ENCODE measurements at regions not wholly inside any gene's neighbourhood (a gene's known extent, or its start where the extent isn't known, plus 50 kb on each side); places are given as distances from the start of the nearest gene placed in this dataset.

DNA sequence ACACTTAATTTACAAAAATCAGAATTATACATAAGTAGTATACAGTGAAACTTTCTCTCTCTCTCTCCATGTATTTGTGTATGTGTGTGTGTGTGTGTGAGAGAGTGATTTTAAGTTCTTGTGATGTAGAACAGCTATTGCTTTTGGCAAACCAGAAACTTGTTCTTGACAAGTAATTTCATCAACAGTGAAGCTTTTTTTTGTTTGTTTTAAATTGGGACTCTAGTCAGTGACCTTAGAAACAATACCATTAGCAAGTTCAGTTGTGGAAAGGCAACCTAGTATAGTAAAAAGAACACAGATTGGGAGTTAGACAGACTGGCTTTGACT, 319.1 kb downstream of the PTEN start:
- no peaks in the 10 kb centered on the region for H3K9me3 Mint-ChIP-seq
- H3K27ac Mint-ChIP-seq, result no peak overlapping the region
- H3K36me3 Mint-ChIP-seq, result no peaks in the 10 kb centered on the region
- CTCF ChIA-PET, result interaction anchor here (0.6 kb wide), 1 partner anchor 156 kb away, joined by 3 read pairs; no protein-coding TSS in a partner anchor
- DNase-seq (ENCODE audit: low spot score), result no peak
- TF ChIP-seq NR1H2 (CRISPR knock-in tag; IDR thresholded peaks at IDR 0.05) (no peak), HMGXB4 (CRISPR knock-in tag; IDR thresholded peaks at IDR 0.05) (no peak), MYBL2 (CRISPR knock-in tag; IDR thresholded peaks at IDR 0.05) (no peak), ATF1 (CRISPR knock-in tag; IDR thresholded peaks at IDR 0.05) (no peak), ZNF138 (CRISPR knock-in tag; conservative IDR thresholded peaks at IDR 0.05) (no peak), RORB (CRISPR knock-in tag; IDR thresholded peaks at IDR 0.05) (no peak), CREM (CRISPR knock-in tag; IDR thresholded peaks at IDR 0.05) (no peak), ATF2 (CRISPR knock-in tag; IDR thresholded peaks at IDR 0.05; ENCODE audit: borderline replicate concordance, low read depth) (no peak), NFE2L1 (CRISPR knock-in tag; IDR thresholded peaks at IDR 0.05) (no peak), RELA (CRISPR knock-in tag; IDR thresholded peaks at IDR 0.05; ENCODE audit: borderline replicate concordance) (no peak), TEAD1 (CRISPR knock-in tag; IDR thresholded peaks at IDR 0.05) (no peak), GTF2I (CRISPR knock-in tag; conservative IDR thresholded peaks at IDR 0.05) (no peak), MXD4 (CRISPR knock-in tag; IDR thresholded peaks at IDR 0.05; ENCODE audit: borderline replicate concordance) (no peak), ATF3 (CRISPR knock-in tag; conservative IDR thresholded peaks at IDR 0.05) (no peak), SOX15 (CRISPR knock-in tag; IDR thresholded peaks at IDR 0.05) (no peak)
- TF ChIP-seq, protein P1, sequence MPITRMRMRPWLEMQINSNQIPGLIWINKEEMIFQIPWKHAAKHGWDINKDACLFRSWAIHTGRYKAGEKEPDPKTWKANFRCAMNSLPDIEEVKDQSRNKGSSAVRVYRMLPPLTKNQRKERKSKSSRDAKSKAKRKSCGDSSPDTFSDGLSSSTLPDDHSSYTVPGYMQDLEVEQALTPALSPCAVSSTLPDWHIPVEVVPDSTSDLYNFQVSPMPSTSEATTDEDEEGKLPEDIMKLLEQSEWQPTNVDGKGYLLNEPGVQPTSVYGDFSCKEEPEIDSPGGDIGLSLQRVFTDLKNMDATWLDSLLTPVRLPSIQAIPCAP (CRISPR knock-in tag; IDR thresholded peaks at IDR 0.05), result no peak
- no peak overlapping the region for H3K4me3 Mint-ChIP-seq
- POLR2A ChIA-PET, result no interaction called here
- no peaks in the 10 kb centered on the region for H3K27me3 Mint-ChIP-seq (ENCODE audit: low read depth)
- H3K4me1 Mint-ChIP-seq, result no peaks in the 10 kb centered on the region
- no peak for ATAC-seq

- Mint-ChIP-seq H3K4me1 (no peaks in the 10 kb centered on the region), H3K27ac (no peak overlapping the region), H3K9me3 (no peaks in the 10 kb centered on the region), H3K4me3 (no peak overlapping the region), H3K27me3 (ENCODE audit: low read depth) (no peaks in the 10 kb centered on the region), H3K36me3 (no peaks in the 10 kb centered on the region)
- ChIA-PET POLR2A (no interaction called here), CTCF (no interaction called here)
- no peak for DNase-seq (ENCODE audit: low spot score)
- no peak for ATAC-seq
- TF ChIP-seq, protein P2, sequence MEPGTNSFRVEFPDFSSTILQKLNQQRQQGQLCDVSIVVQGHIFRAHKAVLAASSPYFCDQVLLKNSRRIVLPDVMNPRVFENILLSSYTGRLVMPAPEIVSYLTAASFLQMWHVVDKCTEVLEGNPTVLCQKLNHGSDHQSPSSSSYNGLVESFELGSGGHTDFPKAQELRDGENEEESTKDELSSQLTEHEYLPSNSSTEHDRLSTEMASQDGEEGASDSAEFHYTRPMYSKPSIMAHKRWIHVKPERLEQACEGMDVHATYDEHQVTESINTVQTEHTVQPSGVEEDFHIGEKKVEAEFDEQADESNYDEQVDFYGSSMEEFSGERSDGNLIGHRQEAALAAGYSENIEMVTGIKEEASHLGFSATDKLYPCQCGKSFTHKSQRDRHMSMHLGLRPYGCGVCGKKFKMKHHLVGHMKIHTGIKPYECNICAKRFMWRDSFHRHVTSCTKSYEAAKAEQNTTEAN (CRISPR knock-in tag; IDR thresholded peaks at IDR 0.05), result no peak
- TF ChIP-seq CREM (CRISPR knock-in tag; IDR thresholded peaks at IDR 0.05), result no peak
- no peak for TF ChIP-seq FOXK1 (CRISPR knock-in tag; IDR thresholded peaks at IDR 0.05)
- TF ChIP-seq CDX4 (CRISPR knock-in tag; IDR thresholded peaks at IDR 0.05; ENCODE audit: borderline replicate concordance), result no peak
- no peak for TF ChIP-seq CREB1 (CRISPR knock-in tag; IDR thresholded peaks at IDR 0.05)
- no peak for TF ChIP-seq IRF2 (CRISPR knock-in tag; IDR thresholded peaks at IDR 0.05; ENCODE audit: borderline replicate concordance, low read depth)
- no peak for TF ChIP-seq STAT6 (CRISPR knock-in tag; conservative IDR thresholded peaks at IDR 0.05; ENCODE audit: low read depth)
- TF ChIP-seq NR2C2 (CRISPR knock-in tag; IDR thresholded peaks at IDR 0.05), result no peak
- TF ChIP-seq, protein P3, sequence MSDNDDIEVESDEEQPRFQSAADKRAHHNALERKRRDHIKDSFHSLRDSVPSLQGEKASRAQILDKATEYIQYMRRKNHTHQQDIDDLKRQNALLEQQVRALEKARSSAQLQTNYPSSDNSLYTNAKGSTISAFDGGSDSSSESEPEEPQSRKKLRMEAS (CRISPR knock-in tag; IDR thresholded peaks at IDR 0.05), result no peak
- TF ChIP-seq USF1 (CRISPR knock-in tag; IDR thresholded peaks at IDR 0.05), result no peak
- no peak for TF ChIP-seq NFYB (CRISPR knock-in tag; conservative IDR thresholded peaks at IDR 0.05; ENCODE audit: low read depth)
- no peak for TF ChIP-seq SOX15 (CRISPR knock-in tag; IDR thresholded peaks at IDR 0.05)
- TF ChIP-seq RORB (CRISPR knock-in tag; IDR thresholded peaks at IDR 0.05), result no peak
- no peak for TF ChIP-seq JAZF1 (CRISPR knock-in tag; IDR thresholded peaks at IDR 0.05)
Observed at GRCh38 chr10:88184543-88185297, 321.3 kb downstream of the PTEN start.
